GM19438 (cell line): ENCODE measurements at regions not wholly inside any gene's neighbourhood (a gene's known extent, or its start where the extent isn't known, plus 50 kb on each side); places are given as distances from the start of the nearest gene placed in this dataset.

ENCODE experiments used
- ATAC-seq: cut with Tn5 transposase; IDR thresholded peaks from one replicate; pipeline ENCODE4 v1.9.1; 2021; ENCODE audit warnings: low read depth; ENCODE audit not compliant: unreplicated experiment

DNA sequence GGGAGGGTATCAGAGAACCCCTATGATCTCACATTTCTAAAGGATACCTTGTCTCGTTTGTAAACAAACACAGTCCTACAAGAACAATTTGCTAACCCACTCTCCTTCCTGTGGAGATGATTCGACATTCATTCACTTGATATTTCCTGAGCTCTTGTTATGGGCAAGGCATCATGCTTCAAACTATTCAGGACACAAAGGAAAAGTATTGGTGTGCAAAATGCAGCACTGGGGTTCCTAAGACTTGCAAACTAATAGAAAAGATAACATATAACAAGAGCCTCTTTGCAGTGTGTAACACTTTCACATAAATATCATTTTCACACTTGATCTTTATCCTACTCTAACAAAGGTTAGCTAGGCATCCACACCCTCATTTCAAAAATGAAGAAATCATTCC, 211.5 kb upstream of the BLID start:
- ATAC-seq: no peak

DNA sequence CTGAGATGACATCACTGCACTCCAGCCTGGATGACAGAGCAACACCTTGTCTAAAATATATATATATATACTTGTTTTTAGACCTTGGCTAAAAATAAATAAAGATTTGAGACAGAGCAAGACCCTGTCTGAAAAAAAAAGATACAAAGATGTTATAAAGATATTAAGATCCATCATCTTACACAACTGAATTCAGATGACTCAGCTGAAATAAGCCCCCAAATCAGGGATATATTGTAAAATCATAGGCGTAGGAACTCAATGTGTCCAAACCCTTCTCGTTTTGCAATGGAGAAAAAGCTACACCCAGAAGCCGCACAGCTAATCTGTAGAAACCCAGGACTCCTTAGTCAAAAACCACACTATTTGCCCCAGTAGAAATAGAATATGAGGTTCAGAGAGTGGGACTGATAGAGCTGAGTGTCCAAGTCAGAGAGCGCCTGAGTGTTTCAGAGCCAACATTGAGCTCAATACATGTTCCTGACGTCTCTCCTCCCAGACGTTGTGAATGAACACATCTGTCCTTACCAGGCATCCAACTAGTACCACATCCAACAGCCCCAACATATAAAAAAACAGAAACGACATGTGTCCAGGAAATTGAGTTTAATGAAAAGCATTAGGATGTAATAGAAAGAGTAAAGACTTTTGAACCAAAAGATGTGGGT, 207.9 kb upstream of the BLID start:
- ATAC-seq: no peak

- no peak for ATAC-seq
Measured at GRCh38 chr11:122322329-122322728, 206.3 kb upstream of the BLID start.

DNA sequence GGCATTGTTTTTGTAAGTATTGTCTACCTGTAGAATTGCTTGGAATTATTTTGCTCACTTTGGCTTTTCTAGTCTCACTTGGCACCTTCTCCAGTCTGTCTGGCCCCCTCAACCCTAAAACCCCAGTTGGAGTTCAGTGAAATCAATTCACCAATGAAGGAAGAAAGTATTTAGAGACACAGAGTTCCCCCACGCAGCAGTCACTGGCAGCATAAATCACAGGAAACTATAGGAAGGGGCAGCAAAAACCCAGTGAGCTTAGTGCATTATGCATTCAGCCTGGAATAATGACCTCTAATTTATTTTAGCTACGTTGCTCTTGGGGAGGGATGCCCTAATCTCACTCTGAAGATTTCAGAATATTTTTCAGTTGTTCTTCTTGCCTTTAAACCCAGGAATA, 204.7 kb upstream of the BLID start:
- no peak for ATAC-seq

- no peak for ATAC-seq
Measured at GRCh38 chr11:122319691-122320620, 203.9 kb upstream of the BLID start.

GRCh38 chr11:122319085-122319484, 203.1 kb upstream of the BLID start:
- ATAC-seq: no peak

GRCh38 chr11:122317305-122317704, 201.3 kb upstream of the BLID start:
- no peak for ATAC-seq

GRCh38 chr11:122313581-122313980, 197.6 kb upstream of the BLID start:
- ATAC-seq: no peak

DNA sequence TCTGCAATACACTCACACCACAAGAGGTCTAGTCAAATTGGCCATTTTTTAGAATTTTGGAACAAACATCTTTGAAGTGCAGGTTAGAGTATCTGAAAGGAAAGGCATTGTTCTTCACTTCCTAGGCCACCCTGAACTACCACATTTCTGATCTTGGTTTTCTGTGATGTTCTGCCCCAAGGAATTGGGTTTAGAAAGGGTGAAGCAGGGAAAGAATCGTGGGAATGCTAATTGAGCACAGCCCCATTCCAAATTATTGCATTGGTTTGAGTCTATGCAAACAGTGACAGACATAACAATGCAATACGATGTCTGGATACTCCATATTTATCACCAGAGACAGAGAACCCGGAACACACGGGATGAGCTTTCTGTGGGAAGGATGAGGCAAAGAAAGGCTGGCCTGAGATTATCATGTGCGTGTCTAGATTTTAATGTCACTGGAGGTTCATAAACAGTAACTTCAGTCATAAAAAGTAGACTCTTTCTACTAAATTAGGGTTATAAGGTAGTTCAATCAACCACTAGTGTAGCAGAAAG, 195.3 kb upstream of the BLID start:
- no peak for ATAC-seq

DNA sequence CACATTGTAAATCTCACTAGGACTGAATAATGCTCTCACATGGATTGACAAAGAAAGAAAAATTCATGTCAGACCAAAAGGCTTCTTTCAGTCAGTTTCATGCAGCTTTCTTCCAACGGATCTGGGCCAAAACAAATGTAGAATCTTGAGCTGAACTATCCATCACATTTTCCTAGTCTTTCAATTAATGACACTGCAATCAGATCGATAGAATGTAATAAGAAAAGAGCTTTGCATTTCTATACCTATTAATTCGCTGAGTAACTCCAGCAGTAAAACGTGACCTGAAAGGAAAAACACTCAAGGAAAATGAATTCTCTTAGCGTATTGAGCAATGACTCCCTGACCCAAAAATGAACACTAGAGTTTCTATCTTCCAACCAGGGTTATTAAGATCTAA, 194.8 kb upstream of the BLID start:
- ATAC-seq: no peak

- no peak for ATAC-seq
Measured at GRCh38 chr11:122309262-122309925, 193.4 kb upstream of the BLID start.

- ATAC-seq: no peak
Measured at GRCh38 chr11:122308226-122308625, 192.2 kb upstream of the BLID start.

DNA sequence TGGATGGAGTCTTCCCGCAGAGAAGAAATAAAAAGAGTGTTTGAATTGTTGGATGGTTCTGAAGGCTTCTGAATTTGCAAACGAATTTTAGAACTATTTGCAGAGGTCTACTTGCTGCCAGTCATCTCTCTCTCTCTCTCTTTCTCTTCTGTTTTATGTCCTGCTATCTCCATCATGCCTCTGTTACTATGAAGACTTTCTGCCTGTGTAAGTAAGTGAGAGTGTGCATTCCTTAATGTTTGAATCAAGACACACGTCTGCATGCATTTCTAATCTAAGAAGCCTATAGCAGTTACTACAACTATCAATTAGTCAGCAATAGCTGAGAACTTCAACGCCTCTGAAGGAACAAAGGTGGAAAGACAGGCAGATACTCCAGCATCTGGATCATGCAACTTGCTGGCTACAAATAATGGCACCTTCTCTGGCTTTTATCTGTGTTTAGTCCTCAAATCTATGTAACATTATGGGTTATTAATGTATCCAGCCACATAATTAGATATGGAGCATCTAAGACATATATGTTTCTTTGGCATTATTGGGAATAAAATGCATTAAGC, 191.5 kb upstream of the BLID start:
- ATAC-seq: no peak

GRCh38 chr11:122306831-122307391, 190.9 kb upstream of the BLID start:
- no peak for ATAC-seq

DNA sequence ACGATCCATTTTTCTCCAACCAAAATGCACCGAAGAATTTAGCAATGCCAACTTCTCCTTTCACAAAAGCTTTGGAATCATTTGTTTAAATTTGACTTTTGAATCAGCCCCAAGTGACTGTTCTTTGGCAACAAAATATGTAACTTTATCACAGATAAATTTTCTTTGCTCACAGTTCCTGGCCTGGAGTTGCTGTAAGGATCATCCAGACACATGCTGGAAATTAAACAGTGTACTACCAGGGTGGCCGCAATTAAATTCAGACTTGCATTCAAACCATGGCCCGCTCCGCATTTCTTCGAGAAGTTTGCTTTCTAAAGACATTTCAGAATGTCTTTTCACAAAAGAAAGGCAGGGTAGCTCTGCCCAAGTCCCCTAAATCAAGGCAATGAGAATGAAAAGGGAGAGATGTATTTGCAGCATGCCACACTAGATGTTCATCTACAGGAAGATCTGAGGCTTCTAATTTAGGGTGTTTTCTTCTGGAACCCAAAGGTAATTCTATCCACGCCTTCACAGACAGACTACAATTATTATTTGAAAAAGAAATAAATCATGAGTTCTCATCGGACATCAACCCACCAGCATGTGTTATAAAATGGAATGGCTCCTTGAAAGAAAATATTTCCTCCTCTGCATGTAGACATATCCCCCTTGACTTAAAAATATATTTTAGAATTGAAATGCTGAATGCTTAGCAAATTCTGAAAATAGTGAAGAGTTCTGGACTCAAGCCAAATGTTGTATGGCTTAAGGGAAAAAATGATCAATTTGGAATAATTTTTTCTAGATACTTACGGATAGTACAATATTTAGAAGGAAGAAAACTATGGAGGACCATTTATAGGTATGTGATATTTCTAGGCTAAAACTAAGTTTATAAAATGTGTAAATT, 189.7 kb upstream of the BLID start:
- no peak for ATAC-seq

DNA sequence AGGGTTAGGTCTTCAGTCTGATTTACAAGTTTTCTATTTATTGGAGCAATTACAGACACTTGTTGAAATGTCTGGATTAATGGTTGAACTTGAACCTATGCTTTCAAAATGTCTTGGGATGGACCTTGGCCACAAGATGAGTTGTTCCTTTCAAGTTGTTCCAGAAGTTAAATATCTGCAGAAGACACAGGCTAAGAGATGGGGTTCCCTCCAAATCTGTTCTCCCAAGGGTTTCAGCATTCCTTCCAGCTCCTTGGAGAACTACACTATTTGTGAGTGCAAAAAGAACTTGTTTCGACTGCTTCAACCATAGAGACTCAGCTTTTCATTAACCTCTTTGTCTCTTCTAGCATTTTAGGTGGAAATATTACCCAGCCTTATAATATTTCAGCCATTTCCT, 189.0 kb upstream of the BLID start:
- no peak for ATAC-seq

DNA sequence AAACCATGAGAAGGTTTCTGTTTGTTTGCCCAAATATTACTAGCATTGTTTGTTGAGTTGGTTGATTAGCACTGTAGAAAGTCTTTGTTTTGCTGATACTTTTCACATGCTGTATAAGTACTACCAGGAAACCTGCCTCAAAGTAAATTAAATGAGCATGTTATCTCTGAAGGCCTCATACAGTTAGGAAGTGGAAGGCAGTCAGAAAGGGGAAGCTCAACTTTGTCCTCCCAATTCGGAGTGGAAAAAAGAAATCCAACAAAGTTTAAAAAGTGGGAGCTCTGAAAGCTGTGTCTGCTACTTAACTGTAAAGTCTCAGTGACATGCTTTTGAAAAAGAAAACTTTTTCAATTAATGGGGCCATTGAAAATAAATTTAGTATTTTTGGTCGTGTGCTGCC, 188.3 kb upstream of the BLID start:
- no peak for ATAC-seq

- no peak for ATAC-seq
Measured at GRCh38 chr11:122294041-122294440, 178.0 kb upstream of the BLID start.

- no peak for ATAC-seq
Measured at GRCh38 chr11:122293296-122294023, 177.4 kb upstream of the BLID start.
